22Rv1 (cell line): ENCODE measurements at regions not wholly inside any gene's neighbourhood (a gene's known extent, or its start where the extent isn't known, plus 50 kb on each side); places are given as distances from the start of the nearest gene placed in this dataset.

ENCODE experiments used
- H3K27ac ChIP-seq: fragments of 450-650 bp; 2 replicates; pipeline ENCODE4 v1.5.1; 2017
- ZFX ChIP-seq: fragments of 450-650 bp; IDR thresholded peaks from 2 replicates; pipeline ENCODE4 v1.6.1; 2017; ENCODE audit warnings: antibody characterized with exemption, borderline replicate concordance
- TF ChIP-seq, protein P1 (sequence below): fragments of 450-650 bp; IDR thresholded peaks from 2 replicates; pipeline ENCODE4 v1.5.1; 2017; ENCODE audit warnings: mild to moderate bottlenecking

DNA sequence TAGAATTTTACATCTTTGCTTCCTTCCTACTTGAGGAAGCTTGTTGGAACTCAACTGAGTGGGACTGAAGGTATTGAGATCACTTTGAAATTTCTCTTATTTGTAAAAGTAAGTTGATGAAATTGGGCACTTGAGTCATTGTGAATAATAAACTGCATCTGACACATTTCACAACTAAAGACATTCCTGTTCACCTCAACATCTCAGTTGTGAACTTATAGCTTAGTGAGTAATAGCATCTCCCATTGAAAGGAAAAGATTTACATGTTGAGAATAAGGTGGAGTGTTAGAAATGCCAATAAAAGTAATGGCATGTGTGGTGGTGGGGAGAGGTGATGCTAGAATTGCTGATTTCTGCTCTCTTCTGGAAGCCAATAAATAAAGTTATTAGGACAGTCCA is 145.0 kb downstream of the SLC24A2 start:
- TF ChIP-seq, protein P1, sequence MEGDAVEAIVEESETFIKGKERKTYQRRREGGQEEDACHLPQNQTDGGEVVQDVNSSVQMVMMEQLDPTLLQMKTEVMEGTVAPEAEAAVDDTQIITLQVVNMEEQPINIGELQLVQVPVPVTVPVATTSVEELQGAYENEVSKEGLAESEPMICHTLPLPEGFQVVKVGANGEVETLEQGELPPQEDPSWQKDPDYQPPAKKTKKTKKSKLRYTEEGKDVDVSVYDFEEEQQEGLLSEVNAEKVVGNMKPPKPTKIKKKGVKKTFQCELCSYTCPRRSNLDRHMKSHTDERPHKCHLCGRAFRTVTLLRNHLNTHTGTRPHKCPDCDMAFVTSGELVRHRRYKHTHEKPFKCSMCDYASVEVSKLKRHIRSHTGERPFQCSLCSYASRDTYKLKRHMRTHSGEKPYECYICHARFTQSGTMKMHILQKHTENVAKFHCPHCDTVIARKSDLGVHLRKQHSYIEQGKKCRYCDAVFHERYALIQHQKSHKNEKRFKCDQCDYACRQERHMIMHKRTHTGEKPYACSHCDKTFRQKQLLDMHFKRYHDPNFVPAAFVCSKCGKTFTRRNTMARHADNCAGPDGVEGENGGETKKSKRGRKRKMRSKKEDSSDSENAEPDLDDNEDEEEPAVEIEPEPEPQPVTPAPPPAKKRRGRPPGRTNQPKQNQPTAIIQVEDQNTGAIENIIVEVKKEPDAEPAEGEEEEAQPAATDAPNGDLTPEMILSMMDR, result no peak
- no peak for TF ChIP-seq ZFX

DNA sequence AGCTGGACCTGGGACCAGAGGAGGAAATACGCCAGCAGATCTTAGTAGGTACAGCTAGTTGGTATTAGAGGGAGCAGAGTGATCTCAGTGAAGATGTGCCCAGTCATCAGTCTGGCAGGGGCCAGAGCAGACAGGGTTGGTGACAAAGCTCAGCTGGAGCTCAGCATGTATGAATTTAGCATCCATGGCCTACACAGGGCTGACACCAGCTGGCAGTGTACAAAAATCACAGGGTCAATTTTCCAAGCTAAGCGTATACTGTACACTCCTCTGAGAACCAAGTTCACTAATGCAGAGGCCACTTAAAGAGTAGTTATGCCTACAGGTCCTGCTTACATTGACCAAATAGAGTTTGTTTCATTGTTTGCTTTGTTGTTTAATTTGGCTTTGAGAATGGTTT is 146.6 kb downstream of the SLC24A2 start:
- H3K27ac ChIP-seq, result peak overlapping the region; percentile 45
- no peak for TF ChIP-seq ZFX
- TF ChIP-seq, protein P1, result peak; percentile 55; the same call in 1 of the 2 replicates

More for the DNA sequence above, 145.0 kb downstream of the SLC24A2 start:
- no peak overlapping the region for H3K27ac ChIP-seq

GRCh38 chr9:19641046-19641445 is 147.8 kb downstream of the SLC24A2 start:
- no peak for TF ChIP-seq ZFX
- TF ChIP-seq, protein P1, result peak; percentile 14; the same call in 1 of the 2 replicates
- no peak overlapping the region for H3K27ac ChIP-seq

- H3K27ac ChIP-seq, result no peak overlapping the region
- no peak for TF ChIP-seq ZFX
- TF ChIP-seq, protein P1, result no peak
These were observed 148.8 kb downstream of the SLC24A2 start for GRCh38 chr9:19640014-19640413.

DNA sequence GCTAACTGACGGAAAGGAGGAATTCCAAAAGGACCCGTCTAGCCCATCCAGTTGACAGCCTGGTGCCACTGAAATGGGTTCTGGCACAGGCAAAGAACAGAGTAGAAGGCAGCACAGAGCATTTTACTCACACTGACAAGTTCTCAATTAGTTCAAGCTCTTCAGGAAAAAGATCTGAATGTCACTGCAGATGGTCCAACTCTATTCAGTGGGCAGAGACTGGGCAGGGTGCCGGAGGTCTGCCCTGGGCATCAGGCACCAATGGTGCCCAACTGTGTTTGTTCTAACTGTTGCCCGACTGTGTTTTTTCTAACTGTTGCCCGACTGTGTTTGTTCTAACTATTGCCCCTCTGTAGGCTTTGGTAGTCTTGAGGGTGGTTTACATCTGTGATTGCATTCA is 151.8 kb downstream of the SLC24A2 start:
- TF ChIP-seq, protein P1, result no peak
- TF ChIP-seq ZFX, result no peak
- H3K27ac ChIP-seq, result no peak overlapping the region

GRCh38 chr9:19634881-19635280 is 154.0 kb downstream of the SLC24A2 start:
- TF ChIP-seq, protein P1, result no peak
- TF ChIP-seq ZFX, result no peak
- H3K27ac ChIP-seq, result no peak overlapping the region

DNA sequence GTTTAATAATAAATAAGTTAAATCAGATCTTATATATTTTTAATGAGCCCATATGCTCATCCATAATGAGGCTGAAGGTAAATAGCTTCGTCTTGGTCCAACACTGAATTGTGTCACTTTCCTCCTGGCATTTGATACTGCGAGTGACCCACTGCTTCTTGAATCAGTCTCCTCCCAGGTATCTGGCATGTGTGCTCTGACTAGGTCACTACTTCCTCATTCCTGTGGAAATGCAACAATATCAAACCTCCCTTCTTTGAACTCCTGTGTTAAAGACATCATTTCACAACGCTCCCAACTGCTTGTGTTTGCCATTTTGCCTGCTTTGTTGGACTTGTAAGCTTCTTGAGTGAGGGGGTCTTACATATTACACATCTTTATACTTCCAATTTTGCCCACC is 157.7 kb downstream of the SLC24A2 start:
- H3K27ac ChIP-seq, result no peak overlapping the region
- TF ChIP-seq, protein P1, result no peak
- no peak for TF ChIP-seq ZFX
